ENCODE measurements at regions not wholly inside any gene's neighbourhood (a gene's known extent, or its start where the extent isn't known, plus 50 kb on each side); places are given as distances from the start of the nearest gene placed in this dataset.

DNA sequence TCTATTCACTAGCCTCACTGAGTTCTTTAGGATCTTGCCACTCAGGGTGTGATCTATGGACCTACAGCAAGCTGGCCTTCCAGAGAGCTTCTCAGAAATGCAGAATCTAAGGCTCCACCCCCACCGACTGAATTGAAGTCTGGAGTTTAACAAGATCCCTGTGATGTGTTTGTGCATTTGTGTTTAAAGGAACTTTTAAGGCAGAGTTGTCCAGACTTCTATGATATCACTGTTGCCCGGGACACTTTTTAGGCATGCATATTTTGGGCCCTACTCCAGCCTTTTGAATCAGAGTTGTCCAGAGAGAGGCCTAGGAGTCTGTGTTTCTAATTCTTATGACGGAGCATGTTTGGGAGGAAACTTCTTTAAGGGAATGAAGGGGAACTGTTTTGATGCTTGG lies 232.3 kb downstream of the QKI start:
- no peaks in the 10 kb centered on the region for H4K20me1 ChIP-seq (ENCODE audit: insufficient read depth, low read length)
- no peaks in the 10 kb centered on the region for H3K9me3 ChIP-seq (ENCODE audit: insufficient read depth, low read length)
- H2AFZ ChIP-seq (ENCODE audit: low read depth, low read length): no peak overlapping the region

DNA sequence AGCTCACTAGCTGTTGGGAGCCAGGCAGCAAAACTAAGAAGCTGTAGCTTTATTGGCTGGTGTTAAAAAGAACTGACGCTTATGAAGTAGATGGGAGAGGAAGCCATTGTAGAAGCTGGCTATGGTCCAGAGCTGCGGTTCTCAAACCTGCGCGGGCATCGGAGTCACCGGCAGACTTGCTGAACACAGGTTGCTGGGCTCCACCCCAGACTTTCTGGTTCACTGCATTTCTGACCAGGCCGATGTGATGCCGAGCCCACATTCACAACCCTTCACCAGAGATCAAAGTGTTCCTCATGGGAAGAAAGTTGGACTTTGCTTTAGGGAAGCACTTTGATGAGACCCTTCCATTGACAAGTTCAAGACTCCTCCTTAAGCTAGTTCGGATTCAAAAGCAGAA lies 231.6 kb downstream of the QKI start:
- H3K9ac ChIP-seq (ENCODE audit: low read length): no peak overlapping the region
- peaks cover 8% of the 10 kb centered on the region for H3K36me3 ChIP-seq (replicated peaks; ENCODE audit: low read depth, low read length)
- no peaks in the 10 kb centered on the region for H4K20me1 ChIP-seq (ENCODE audit: insufficient read depth, low read length)
- no peak overlapping the region for H3K4me3 ChIP-seq (ENCODE audit: low read length)
- H3K4me1 ChIP-seq (ENCODE audit: low read length): no peaks in the 10 kb centered on the region
- no peak overlapping the region for H3K4me2 ChIP-seq (ENCODE audit: low read length)
- no peaks in the 10 kb centered on the region for H3K79me2 ChIP-seq (ENCODE audit: low read length)
- no peak overlapping the region for H3K27ac ChIP-seq (ENCODE audit: low read length)
- no peak overlapping the region for H2AFZ ChIP-seq (ENCODE audit: low read depth, low read length)
- TF ChIP-seq, protein P1, sequence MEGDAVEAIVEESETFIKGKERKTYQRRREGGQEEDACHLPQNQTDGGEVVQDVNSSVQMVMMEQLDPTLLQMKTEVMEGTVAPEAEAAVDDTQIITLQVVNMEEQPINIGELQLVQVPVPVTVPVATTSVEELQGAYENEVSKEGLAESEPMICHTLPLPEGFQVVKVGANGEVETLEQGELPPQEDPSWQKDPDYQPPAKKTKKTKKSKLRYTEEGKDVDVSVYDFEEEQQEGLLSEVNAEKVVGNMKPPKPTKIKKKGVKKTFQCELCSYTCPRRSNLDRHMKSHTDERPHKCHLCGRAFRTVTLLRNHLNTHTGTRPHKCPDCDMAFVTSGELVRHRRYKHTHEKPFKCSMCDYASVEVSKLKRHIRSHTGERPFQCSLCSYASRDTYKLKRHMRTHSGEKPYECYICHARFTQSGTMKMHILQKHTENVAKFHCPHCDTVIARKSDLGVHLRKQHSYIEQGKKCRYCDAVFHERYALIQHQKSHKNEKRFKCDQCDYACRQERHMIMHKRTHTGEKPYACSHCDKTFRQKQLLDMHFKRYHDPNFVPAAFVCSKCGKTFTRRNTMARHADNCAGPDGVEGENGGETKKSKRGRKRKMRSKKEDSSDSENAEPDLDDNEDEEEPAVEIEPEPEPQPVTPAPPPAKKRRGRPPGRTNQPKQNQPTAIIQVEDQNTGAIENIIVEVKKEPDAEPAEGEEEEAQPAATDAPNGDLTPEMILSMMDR (IDR thresholded peaks at IDR 0.05; ENCODE audit: low read depth, low read length): no peak
- TF ChIP-seq EZH2phosphoT487 (IDR thresholded peaks at IDR 0.05; ENCODE audit: low read depth): no peak
- H3K27me3 ChIP-seq (ENCODE audit: low read depth, low read length): no peaks in the 10 kb centered on the region
- no peaks in the 10 kb centered on the region for H3K9me3 ChIP-seq (ENCODE audit: insufficient read depth, low read length)

More for the DNA sequence above, 232.3 kb downstream of the QKI start:
- H3K79me2 ChIP-seq (ENCODE audit: low read length): no peaks in the 10 kb centered on the region
- no peak overlapping the region for H3K4me2 ChIP-seq (ENCODE audit: low read length)
- peaks cover 8% of the 10 kb centered on the region for H3K36me3 ChIP-seq (replicated peaks; ENCODE audit: low read depth, low read length)
- TF ChIP-seq EZH2phosphoT487 (IDR thresholded peaks at IDR 0.05; ENCODE audit: low read depth): no peak
- TF ChIP-seq, protein P1 (IDR thresholded peaks at IDR 0.05; ENCODE audit: low read depth, low read length): no peak
- H3K4me1 ChIP-seq (ENCODE audit: low read length): no peaks in the 10 kb centered on the region
- H3K4me3 ChIP-seq (ENCODE audit: low read length): no peak overlapping the region
- no peak overlapping the region for H3K9ac ChIP-seq (ENCODE audit: low read length)
- no peak overlapping the region for H3K27ac ChIP-seq (ENCODE audit: low read length)
- H3K27me3 ChIP-seq (ENCODE audit: low read depth, low read length): no peaks in the 10 kb centered on the region

GRCh38 chr6:163645560-163645959 lies 231.0 kb downstream of the QKI start:
- H3K4me1 ChIP-seq (ENCODE audit: low read length): no peaks in the 10 kb centered on the region
- no peaks in the 10 kb centered on the region for H3K27me3 ChIP-seq (ENCODE audit: low read depth, low read length)
- no peak for TF ChIP-seq EZH2phosphoT487 (IDR thresholded peaks at IDR 0.05; ENCODE audit: low read depth)
- TF ChIP-seq, protein P1 (IDR thresholded peaks at IDR 0.05; ENCODE audit: low read depth, low read length): no peak
- H2AFZ ChIP-seq (ENCODE audit: low read depth, low read length): no peak overlapping the region
- peaks cover 11% of the 10 kb centered on the region for H3K36me3 ChIP-seq (replicated peaks; ENCODE audit: low read depth, low read length)
- H3K79me2 ChIP-seq (ENCODE audit: low read length): no peaks in the 10 kb centered on the region
- no peak overlapping the region for H3K4me3 ChIP-seq (ENCODE audit: low read length)
- no peak overlapping the region for H3K9ac ChIP-seq (ENCODE audit: low read length)
- no peak overlapping the region for H3K4me2 ChIP-seq (ENCODE audit: low read length)
- H4K20me1 ChIP-seq (ENCODE audit: insufficient read depth, low read length): no peaks in the 10 kb centered on the region
- no peaks in the 10 kb centered on the region for H3K9me3 ChIP-seq (ENCODE audit: insufficient read depth, low read length)
- no peak overlapping the region for H3K27ac ChIP-seq (ENCODE audit: low read length)

- Histone ChIP-seq H3K9ac (ENCODE audit: low read length) (no peak overlapping the region), H3K4me3 (ENCODE audit: low read length) (no peak overlapping the region), H3K36me3 (replicated peaks; ENCODE audit: low read depth, low read length) (peaks cover 26% of the 10 kb centered on the region), H3K27me3 (ENCODE audit: low read depth, low read length) (no peaks in the 10 kb centered on the region), H4K20me1 (ENCODE audit: insufficient read depth, low read length) (no peaks in the 10 kb centered on the region), H3K4me2 (ENCODE audit: low read length) (no peak overlapping the region), H3K9me3 (ENCODE audit: insufficient read depth, low read length) (no peaks in the 10 kb centered on the region), H3K4me1 (ENCODE audit: low read length) (peaks cover 6% of the 10 kb centered on the region), H2AFZ (ENCODE audit: low read depth, low read length) (no peak overlapping the region), H3K27ac (ENCODE audit: low read length) (no peak overlapping the region), H3K79me2 (ENCODE audit: low read length) (peaks cover 5% of the 10 kb centered on the region)
- TF ChIP-seq, protein P1 (IDR thresholded peaks at IDR 0.05; ENCODE audit: low read depth, low read length): no peak
- no peak for TF ChIP-seq EZH2phosphoT487 (IDR thresholded peaks at IDR 0.05; ENCODE audit: low read depth)
Observed at GRCh38 chr6:163643866-163644265, 229.3 kb downstream of the QKI start.
